ENCODE measurements at regions not wholly inside any gene's neighbourhood (a gene's known extent, or its start where the extent isn't known, plus 50 kb on each side); places are given as distances from the start of the nearest gene placed in this dataset.

DNA sequence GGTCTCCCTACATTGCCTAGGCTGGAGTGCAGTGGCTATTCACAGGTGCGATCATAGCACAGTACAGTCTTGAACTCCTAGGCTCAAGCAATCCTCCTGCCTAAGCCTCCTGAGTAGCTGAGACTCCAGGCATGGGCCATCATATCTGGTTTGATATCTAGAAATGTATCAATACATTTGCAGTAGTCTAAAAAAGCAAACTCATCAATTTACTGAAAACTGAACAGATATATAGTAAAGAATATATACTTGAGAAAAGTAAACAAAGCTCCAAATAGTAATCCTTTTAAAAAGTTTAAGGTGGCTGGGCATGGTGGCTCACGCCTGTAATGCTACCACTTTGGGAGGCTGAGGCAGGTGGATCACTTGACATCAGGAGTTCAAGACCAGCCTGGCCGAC is 57.1 kb upstream of the KMT2C start:
- H3K18ac ChIP-seq (ENCODE audit: low read depth, low read length): no peak overlapping the region
- CTCF ChIA-PET: no interaction called here
- H3K4me2 ChIP-seq (ENCODE audit: low read depth, low read length): no peak overlapping the region
- no peaks in the 10 kb centered on the region for H3K4me1 ChIP-seq (ENCODE audit: control insufficient read depth, insufficient read depth, low read length)
- ATAC-seq (ENCODE audit: low read depth) (no peak), DNase-seq (no peak)
- H3K4me3 ChIP-seq (ENCODE audit: insufficient read depth, low read depth, low read length): no peak overlapping the region
- dilution Hi-C loops (cut with HindIII; ENCODE audit: low sequenced_read_pairs, unreplicated experiment): no loop called here
- H3K36me3 ChIP-seq (ENCODE audit: control insufficient read depth, insufficient read depth, low read length): no peaks in the 10 kb centered on the region
- no peak overlapping the region for H2AK5ac ChIP-seq (ENCODE audit: low read depth, low read length)
- no peaks in the 10 kb centered on the region for H3K27me3 ChIP-seq (ENCODE audit: control insufficient read depth, insufficient read depth, low read length)
- H3K9me3 ChIP-seq (ENCODE audit: control insufficient read depth, insufficient read depth, low read length): no peaks in the 10 kb centered on the region
- no peak overlapping the region for H4K5ac ChIP-seq (ENCODE audit: low read depth, low read length)
- H3K14ac ChIP-seq (replicated peaks; ENCODE audit: low read depth, low read length): no peak overlapping the region
- BruUV-seq (replicated peaks): no TSS peak
- no peak overlapping the region for H4K91ac ChIP-seq (ENCODE audit: insufficient read depth, low read depth, low read length)
- no peak overlapping the region for H2BK5ac ChIP-seq (ENCODE audit: low read depth, low read length, poor library complexity, severe bottlenecking)
- H4K8ac ChIP-seq (ENCODE audit: low read depth in 2 of 2, low read length in 2 of 2): no peak overlapping the region
- intact Hi-C loops (cut with micrococcal nuclease): no loop called here
- H2BK20ac ChIP-seq (ENCODE audit: low read depth, low read length): no peak overlapping the region
- POLR2A ChIA-PET (ENCODE audit: unreplicated experiment): no interaction called here
- no peak overlapping the region for H3K4ac ChIP-seq (ENCODE audit: low read depth, low read length)
- H2AK9ac ChIP-seq (replicated peaks; ENCODE audit: low read depth, low read length, poor library complexity): no peak overlapping the region
- no peak overlapping the region for H3K27ac ChIP-seq (ENCODE audit: insufficient read depth, low read length)
- no peak overlapping the region for H2BK120ac ChIP-seq (ENCODE audit: low read depth, low read length)
- no peak overlapping the region for H3K9ac ChIP-seq (ENCODE audit: low read depth, low read length)
- in situ Hi-C loops (cut with MboI; ENCODE audit: low sequenced_read_pairs): no loop called here
- no peaks in the 10 kb centered on the region for H3K9me1 ChIP-seq (ENCODE audit: insufficient read depth, low read length)
- TF ChIP-seq MAFK (IDR thresholded peaks at IDR 0.05; ENCODE audit: low read depth, low read length): peak; percentile 59
- no peak for TF ChIP-seq CHD1 (IDR thresholded peaks at IDR 0.05; ENCODE audit: low read depth, low read length)
- TF ChIP-seq CEBPB (IDR thresholded peaks at IDR 0.05; ENCODE audit: low read depth, low read length): no peak
- H3K79me1 ChIP-seq (ENCODE audit: low read depth in 1 of 2, low read length in 2 of 2): no peaks in the 10 kb centered on the region
- no peak overlapping the region for H2AFZ ChIP-seq (replicated peaks; ENCODE audit: low read length, poor library complexity)
- H2BK15ac ChIP-seq (ENCODE audit: low read depth, low read length): no peak overlapping the region
- WGBS, 2 experiments (ENCODE audit: extremely low coverage in 2 of 2, insufficient read length in 1 of 2): no CpG with 5 or more reads among the region's 3 CpGs
- H4K20me1 ChIP-seq (ENCODE audit: insufficient read depth, low read length): no peaks in the 10 kb centered on the region
- H3K56ac ChIP-seq (ENCODE audit: extremely low read depth, insufficient read depth, low read length): no peak overlapping the region
- H3K23ac ChIP-seq (ENCODE audit: low read depth, low read length): no peak overlapping the region; the same call in 1 of the 2 replicates
